Body of pancreas (tissue), 4 donors: ENCODE measurements at regions not wholly inside any gene's neighbourhood (a gene's known extent, or its start where the extent isn't known, plus 50 kb on each side); places are given as distances from the start of the nearest gene placed in this dataset.

ENCODE experiments used
- ATAC-seq: fragments of 150-250 bp; one replicate; pipeline ENCODE4 v1.9.1; 2016
- DNase-seq, 4 donors: peaks; one replicate each; pipeline ENCODE4 v3.0.0-alpha.2; 2019
- H3K27ac ChIP-seq, 4 donors: fragments of 200-600 bp; sonication (generic); 1 replicate in 3 of 4; 2 replicates in 1 of 4; pipeline versions ENCODE4 v1.5.1 to v1.6.1; 2016 to 2019; ENCODE audit warnings: mild to moderate bottlenecking in 1 of 4, mixed read lengths in 1 of 4, moderate library complexity in 1 of 4
- H3K27me3 ChIP-seq, 2 donors: fragments of 200-600 bp; sonication (generic); one replicate each; pipeline ENCODE4 v1.6.0; 2016; ENCODE audit warnings: mild to moderate bottlenecking in 1 of 2
- H3K36me3 ChIP-seq, 2 donors: fragments of 200-600 bp; sonication (generic); replicated peaks in 1 of 2; 2 replicates each; pipeline ENCODE4 v1.5.1; 2016; ENCODE audit warnings: low read depth in 2 of 2; ENCODE audit not compliant: insufficient read depth in 1 of 2
- H3K4me1 ChIP-seq: fragments of 200-600 bp; sonication (generic); one replicate; pipeline ENCODE4 v1.6.0; 2016
- H3K4me3 ChIP-seq, 2 donors: fragments of 200-600 bp; sonication (generic); 1 replicate in 1 of 2; 2 replicates in 1 of 2; pipeline ENCODE4 v1.5.1; 2016 to 2019
- H3K9me3 ChIP-seq, 3 donors: fragments of 200-600 bp; sonication (generic); 1 replicate in 2 of 3; 2 replicates in 1 of 3; pipeline ENCODE4 v1.5.1; 2016
- CTCF ChIP-seq, 7 experiments: fragments of 450-650 bp in 4 of 7; fragments of 200-600 bp in 3 of 7; sonication (generic) in 3 of 7; IDR thresholded peaks; one replicate each; pipeline ENCODE4 v1.5.1; 2016 to 2019; ENCODE audit warnings: antibody characterized with exemption in 7 of 7
- POLR2A ChIP-seq, 3 donors: fragments of 450-650 bp; IDR thresholded peaks; one replicate each; pipeline ENCODE4 v1.6.1; 2016; ENCODE audit warnings: antibody characterized with exemption in 3 of 3, mild to moderate bottlenecking in 2 of 3
- WGBS, 2 donors: methylation state at CpG; one replicate each; pipeline ENCODE4 v1.1.5; 2017; 5-methylcytosine and 5-hydroxymethylcytosine counted together
- intact Hi-C: fragments of 100-400 bp; cut with DNase I; formaldehyde crosslinking; loops from one replicate; pipeline ENCODE4 v1.15.1; 2023

- DNase-seq = no peak
- H3K4me3 ChIP-seq = no peak overlapping the region
- no peak for TF ChIP-seq POLR2A (IDR thresholded peaks at IDR 0.05)
- no peak for TF ChIP-seq CTCF (IDR thresholded peaks at IDR 0.05)
- H3K27ac ChIP-seq = no peak overlapping the region
- no peaks in the 10 kb centered on the region for H3K9me3 ChIP-seq
- WGBS, 2 donors = 40 to 51% methylated on average over 2 of the region's 2 CpGs
- H3K27me3 ChIP-seq = no peaks in the 10 kb centered on the region
- no peak for ATAC-seq
- H3K4me1 ChIP-seq = no peaks in the 10 kb centered on the region
- no peaks in the 10 kb centered on the region for H3K36me3 ChIP-seq
- intact Hi-C loops = no loop called here
Measured at GRCh38 chr17:53932386-53932785, 109.7 kb downstream of the KIF2B start.

- TF ChIP-seq CTCF (IDR thresholded peaks at IDR 0.05) (no peak), POLR2A (IDR thresholded peaks at IDR 0.05) (no peak)
Measured at GRCh38 chr17:53934931-53935330, 112.2 kb downstream of the KIF2B start.

GRCh38 chr17:53941231-53941630, 118.5 kb downstream of the KIF2B start:
- Histone ChIP-seq H3K36me3 (no peaks in the 10 kb centered on the region), H3K27ac (no peak overlapping the region), H3K4me1 (no peaks in the 10 kb centered on the region), H3K9me3 (no peaks in the 10 kb centered on the region), H3K27me3 (no peaks in the 10 kb centered on the region), H3K4me3 (no peak overlapping the region)
- TF ChIP-seq CTCF (IDR thresholded peaks at IDR 0.05) (no peak), POLR2A (IDR thresholded peaks at IDR 0.05) (no peak)
- ATAC-seq (no peak), DNase-seq (no peak)
- intact Hi-C loops = no loop called here

More at GRCh38 chr17:53934931-53935330, 112.2 kb downstream of the KIF2B start:
- no peaks in the 10 kb centered on the region for H3K36me3 ChIP-seq
- H3K9me3 ChIP-seq = no peaks in the 10 kb centered on the region
- no peaks in the 10 kb centered on the region for H3K4me1 ChIP-seq
- WGBS, 2 donors = 55 to 61% methylated on average over 2 of the region's 2 CpGs
- intact Hi-C loops = no loop called here
- no peaks in the 10 kb centered on the region for H3K27me3 ChIP-seq
- ATAC-seq (no peak), DNase-seq (no peak)
- H3K4me3 ChIP-seq = no peak overlapping the region
- H3K27ac ChIP-seq = no peak overlapping the region

GRCh38 chr17:53942436-53942835, 119.7 kb downstream of the KIF2B start:
- no peak overlapping the region for H3K4me3 ChIP-seq
- ATAC-seq (no peak), DNase-seq (no peak)
- H3K4me1 ChIP-seq = no peaks in the 10 kb centered on the region
- no peaks in the 10 kb centered on the region for H3K9me3 ChIP-seq
- H3K27ac ChIP-seq = no peak overlapping the region
- TF ChIP-seq POLR2A (IDR thresholded peaks at IDR 0.05) (no peak), CTCF (IDR thresholded peaks at IDR 0.05) (no peak)
- 29 to 35% methylated on average over 1 of the region's 1 CpG for WGBS, 2 donors
- intact Hi-C loops = no loop called here
- no peaks in the 10 kb centered on the region for H3K27me3 ChIP-seq
- H3K36me3 ChIP-seq = no peaks in the 10 kb centered on the region

- TF ChIP-seq CTCF (IDR thresholded peaks at IDR 0.05) (no peak), POLR2A (IDR thresholded peaks at IDR 0.05) (no peak)
- ATAC-seq = no peak
- Histone ChIP-seq H3K27ac (no peak overlapping the region), H3K9me3 (no peaks in the 10 kb centered on the region), H3K36me3 (no peaks in the 10 kb centered on the region), H3K4me1 (no peaks in the 10 kb centered on the region), H3K4me3 (no peak overlapping the region), H3K27me3 (no peaks in the 10 kb centered on the region)
- 75 to 84% methylated on average over 2 of the region's 2 CpGs for WGBS, 2 donors
- DNase-seq = no peak
- intact Hi-C loops = no loop called here
Measured at GRCh38 chr17:53942898-53943297, 120.2 kb downstream of the KIF2B start.
